Gastrocnemius medialis (tissue), 4 donors: ENCODE measurements at regions not wholly inside any gene's neighbourhood (a gene's known extent, or its start where the extent isn't known, plus 50 kb on each side); places are given as distances from the start of the nearest gene placed in this dataset.

Source experiments
- CTCF ChIP-seq, 5 experiments: fragments of 450-650 bp in 3 of 5; fragments of 200-600 bp in 2 of 5; sonication (generic) in 2 of 5; IDR thresholded peaks in 4 of 5; conservative IDR thresholded peaks in 1 of 5; 1 replicate in 4 of 5; 2 replicates in 1 of 5; pipeline ENCODE4 v1.5.1; 2016 to 2019; ENCODE audit warnings: antibody characterized with exemption in 5 of 5, mild to moderate bottlenecking in 3 of 5, moderate library complexity in 3 of 5
- POLR2A ChIP-seq, 2 donors: fragments of 450-650 bp; IDR thresholded peaks; one replicate each; pipeline ENCODE4 v1.6.1; 2017; ENCODE audit warnings: antibody characterized with exemption in 2 of 2, mild to moderate bottlenecking in 2 of 2, moderate library complexity in 2 of 2

DNA sequence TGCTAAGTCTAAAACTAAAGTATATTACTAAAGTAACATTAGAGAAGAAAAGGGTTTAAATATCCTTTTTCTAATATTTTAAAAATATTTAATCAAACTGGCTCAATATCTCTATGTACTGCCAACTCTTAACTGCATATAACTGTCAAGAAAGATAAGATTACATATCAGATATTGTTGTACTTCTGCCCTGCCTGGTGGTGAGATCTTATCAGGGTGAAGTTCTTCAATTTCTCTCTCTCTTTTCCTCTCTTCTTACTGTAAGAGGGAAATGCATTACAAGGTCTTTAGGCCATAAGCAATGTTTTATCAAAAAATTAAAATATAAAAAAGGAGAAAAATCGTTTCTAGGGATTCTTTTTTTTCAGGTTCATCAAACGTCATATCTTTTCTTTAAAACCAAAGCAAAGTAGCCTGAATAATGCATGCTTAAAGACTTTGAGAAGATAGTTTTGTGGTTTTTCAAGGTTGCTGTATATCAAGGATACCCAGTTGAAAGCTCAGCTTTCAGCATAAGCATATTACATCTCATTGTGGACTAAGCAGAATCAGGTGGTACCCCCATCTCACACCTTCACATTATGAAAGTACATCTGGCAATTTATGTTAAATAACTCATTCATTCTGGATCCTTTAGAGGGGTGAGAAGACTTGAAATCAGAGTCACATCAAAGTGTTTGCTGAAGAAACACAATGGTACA, 1625.7 kb upstream of the SLC10A2 start:
- TF ChIP-seq CTCF (IDR thresholded peaks at IDR 0.05 in 4 of 5, conservative IDR thresholded peaks at IDR 0.05 in 1 of 5) (no peak), POLR2A (IDR thresholded peaks at IDR 0.05) (no peak)
